ENCODE measurements at regions not wholly inside any gene's neighbourhood (a gene's known extent, or its start where the extent isn't known, plus 50 kb on each side); places are given as distances from the start of the nearest gene placed in this dataset.
"Not testable (repeated sequence)": the region's sequence is repeated elsewhere in the genome, so short reads cannot be mapped to it uniquely, and the experiment has no call there.

DNA sequence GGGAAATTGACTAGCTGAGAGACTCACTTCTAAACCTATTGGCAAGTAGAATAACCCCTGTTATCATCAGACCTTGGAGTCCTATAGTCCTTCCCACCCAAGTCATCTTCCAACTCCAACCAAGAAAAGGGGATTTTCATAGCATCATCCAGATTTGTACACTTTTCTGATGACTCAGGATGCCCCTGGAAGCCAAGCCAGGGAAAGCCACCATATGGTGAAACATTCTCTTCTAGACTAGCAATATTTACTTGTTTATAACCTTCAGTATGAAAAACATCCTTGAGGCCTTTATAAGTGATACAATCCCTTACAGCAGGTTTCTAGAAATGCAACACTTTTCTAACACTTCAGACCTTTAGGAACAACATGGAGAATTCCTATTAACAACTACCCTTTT is 618.8 kb upstream of the CDH11 start:
- TF ChIP-seq, protein P1, sequence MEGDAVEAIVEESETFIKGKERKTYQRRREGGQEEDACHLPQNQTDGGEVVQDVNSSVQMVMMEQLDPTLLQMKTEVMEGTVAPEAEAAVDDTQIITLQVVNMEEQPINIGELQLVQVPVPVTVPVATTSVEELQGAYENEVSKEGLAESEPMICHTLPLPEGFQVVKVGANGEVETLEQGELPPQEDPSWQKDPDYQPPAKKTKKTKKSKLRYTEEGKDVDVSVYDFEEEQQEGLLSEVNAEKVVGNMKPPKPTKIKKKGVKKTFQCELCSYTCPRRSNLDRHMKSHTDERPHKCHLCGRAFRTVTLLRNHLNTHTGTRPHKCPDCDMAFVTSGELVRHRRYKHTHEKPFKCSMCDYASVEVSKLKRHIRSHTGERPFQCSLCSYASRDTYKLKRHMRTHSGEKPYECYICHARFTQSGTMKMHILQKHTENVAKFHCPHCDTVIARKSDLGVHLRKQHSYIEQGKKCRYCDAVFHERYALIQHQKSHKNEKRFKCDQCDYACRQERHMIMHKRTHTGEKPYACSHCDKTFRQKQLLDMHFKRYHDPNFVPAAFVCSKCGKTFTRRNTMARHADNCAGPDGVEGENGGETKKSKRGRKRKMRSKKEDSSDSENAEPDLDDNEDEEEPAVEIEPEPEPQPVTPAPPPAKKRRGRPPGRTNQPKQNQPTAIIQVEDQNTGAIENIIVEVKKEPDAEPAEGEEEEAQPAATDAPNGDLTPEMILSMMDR (IDR thresholded peaks at IDR 0.05; ENCODE audit: control insufficient read depth, insufficient read depth, low read depth, low read length, missing control alignments) = no peak
- no peak for DNase-seq (ENCODE audit: low read depth)
- no peak overlapping the region for H3K4me3 ChIP-seq (ENCODE audit: control insufficient read depth, low read depth, low read length)

DNA sequence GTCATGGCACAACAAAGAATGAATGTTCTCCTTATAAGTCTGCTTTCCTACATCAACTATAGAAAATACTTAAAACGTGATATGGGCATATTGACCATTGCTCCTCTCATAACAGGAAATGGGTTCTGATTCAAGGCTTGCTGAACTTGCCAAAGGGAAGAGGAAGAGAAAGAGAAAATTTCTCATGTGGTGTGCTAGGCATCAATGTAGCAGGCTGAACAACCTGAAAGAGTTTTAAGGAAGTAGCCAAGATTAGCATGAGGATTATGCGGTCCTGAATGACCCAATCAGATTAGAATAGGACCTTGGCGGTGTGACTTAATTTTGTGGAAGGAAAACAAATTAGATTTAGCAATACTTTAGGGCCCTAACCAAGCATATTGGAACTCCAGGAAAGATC is 617.7 kb upstream of the CDH11 start:
- DNase-seq (ENCODE audit: low read depth) = no peak
- TF ChIP-seq, protein P1 (IDR thresholded peaks at IDR 0.05; ENCODE audit: control insufficient read depth, insufficient read depth, low read depth, low read length, missing control alignments) = no peak
- no peak overlapping the region for H3K4me3 ChIP-seq (ENCODE audit: control insufficient read depth, low read depth, low read length)

DNA sequence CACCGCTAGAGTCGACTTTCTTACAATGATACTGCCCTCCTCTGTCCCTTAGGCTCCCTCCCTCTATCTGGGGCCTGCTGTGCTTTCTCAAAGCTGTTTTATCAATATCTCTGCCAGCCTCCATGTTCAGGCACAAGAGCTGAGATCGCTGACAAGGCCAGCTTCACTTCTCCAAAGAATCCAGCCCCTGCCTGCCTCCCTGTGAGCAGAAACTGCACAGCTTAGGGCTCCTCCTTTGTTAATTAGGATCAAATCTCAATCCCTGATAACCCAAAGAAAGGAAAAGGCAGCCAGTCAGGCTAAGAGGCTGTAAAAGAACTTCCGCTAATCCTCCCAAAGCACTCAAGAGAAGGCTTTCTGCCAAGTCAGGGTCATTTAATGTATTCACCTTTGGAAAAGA is 616.0 kb upstream of the CDH11 start:
- TF ChIP-seq, protein P1 (IDR thresholded peaks at IDR 0.05; ENCODE audit: control insufficient read depth, insufficient read depth, low read depth, low read length, missing control alignments) = no peak
- no peak overlapping the region for H3K4me3 ChIP-seq (ENCODE audit: control insufficient read depth, low read depth, low read length)
- DNase-seq (ENCODE audit: low read depth) = no peak

DNA sequence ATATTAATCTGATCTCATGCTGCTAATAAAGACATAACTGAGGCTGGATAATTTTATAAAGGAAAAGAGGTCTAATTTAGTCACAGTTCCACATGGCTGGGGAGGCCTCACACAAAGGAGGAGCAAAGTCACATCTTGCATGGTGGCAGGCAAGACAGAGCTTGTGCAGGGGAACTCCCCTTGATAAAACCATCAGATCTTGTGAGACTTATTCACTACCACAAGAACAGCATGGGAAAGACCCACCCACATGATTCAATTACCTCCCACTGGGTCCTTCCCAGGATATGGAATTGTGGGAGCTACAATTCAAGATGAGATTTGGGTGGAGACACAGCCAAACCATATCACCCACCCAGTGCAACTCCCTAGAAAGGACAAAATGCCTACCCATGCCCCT is 613.8 kb upstream of the CDH11 start:
- H3K4me3 ChIP-seq (ENCODE audit: control insufficient read depth, low read depth, low read length); DNase-seq (ENCODE audit: low read depth): not testable (repeated sequence)

DNA sequence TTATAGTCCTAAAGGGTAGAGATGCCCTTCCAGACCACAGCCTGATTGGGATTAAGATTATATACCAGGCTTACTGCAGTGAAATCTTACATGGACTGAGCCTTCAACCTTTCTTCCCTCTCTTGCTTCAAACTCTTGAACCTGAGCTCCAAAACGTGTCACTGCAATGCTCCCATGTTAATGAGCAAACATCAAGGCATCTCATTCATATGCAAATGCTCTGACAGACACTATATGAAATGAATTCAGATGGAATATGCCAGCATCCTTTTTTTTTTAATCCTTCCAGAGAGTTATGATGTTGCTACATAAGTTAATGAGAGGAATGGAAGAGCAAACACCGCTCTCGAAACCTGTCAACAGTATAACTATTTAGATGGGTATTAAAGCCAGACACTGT is 611.9 kb upstream of the CDH11 start:
- TF ChIP-seq, protein P1 (IDR thresholded peaks at IDR 0.05; ENCODE audit: control insufficient read depth, insufficient read depth, low read depth, low read length, missing control alignments) = no peak
- no peak overlapping the region for H3K4me3 ChIP-seq (ENCODE audit: control insufficient read depth, low read depth, low read length)
- no peak for DNase-seq (ENCODE audit: low read depth)

DNA sequence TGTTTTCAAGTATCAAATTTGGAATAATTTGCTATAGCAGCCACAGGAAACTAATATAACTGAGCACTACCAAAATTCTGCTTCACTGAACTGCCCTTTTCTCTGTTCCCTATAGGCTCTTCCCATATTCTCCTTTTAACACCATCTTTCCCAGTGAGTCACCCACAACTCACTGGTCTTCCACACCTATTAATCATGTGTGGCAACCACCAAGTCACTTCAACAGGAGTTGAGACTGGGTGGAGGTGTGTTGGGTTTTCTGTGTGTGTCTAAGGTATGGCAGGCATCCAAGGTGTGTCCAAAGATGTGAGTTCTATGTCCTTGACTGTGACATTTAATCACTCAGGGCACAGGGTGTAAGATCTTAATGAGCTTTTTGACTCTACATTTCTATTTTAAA is 610.0 kb upstream of the CDH11 start:
- no peak overlapping the region for H3K4me3 ChIP-seq (ENCODE audit: control insufficient read depth, low read depth, low read length)
- TF ChIP-seq, protein P1 (IDR thresholded peaks at IDR 0.05; ENCODE audit: control insufficient read depth, insufficient read depth, low read depth, low read length, missing control alignments) = no peak
- DNase-seq (ENCODE audit: low read depth) = no peak

DNA sequence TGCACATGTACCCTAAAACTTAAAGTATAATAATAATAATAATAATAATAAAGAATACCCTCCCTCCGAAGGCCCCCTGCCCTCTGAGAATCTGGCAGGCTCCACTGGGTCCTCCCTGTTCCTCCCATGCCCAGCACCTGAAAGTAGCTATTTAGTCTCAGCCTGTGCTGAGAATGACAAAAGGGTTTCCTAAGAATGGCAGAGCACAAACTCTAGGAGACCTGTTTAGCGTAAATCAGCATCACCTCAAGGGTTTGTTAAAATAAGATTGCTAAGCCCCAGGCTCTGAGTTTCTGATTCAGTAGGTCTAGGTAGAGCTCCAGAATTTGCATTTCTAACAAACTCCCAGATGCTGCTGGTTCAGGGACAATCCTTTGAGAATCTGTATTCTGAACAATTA is 606.8 kb upstream of the CDH11 start:
- TF ChIP-seq, protein P1 (IDR thresholded peaks at IDR 0.05; ENCODE audit: control insufficient read depth, insufficient read depth, low read depth, low read length, missing control alignments) = no peak
- DNase-seq (ENCODE audit: low read depth) = no peak
- no peak overlapping the region for H3K4me3 ChIP-seq (ENCODE audit: control insufficient read depth, low read depth, low read length)

Measured in AG09309 (cell line).